ENCODE measurements at regions not wholly inside any gene's neighbourhood (a gene's known extent, or its start where the extent isn't known, plus 50 kb on each side); places are given as distances from the start of the nearest gene placed in this dataset.

DNA sequence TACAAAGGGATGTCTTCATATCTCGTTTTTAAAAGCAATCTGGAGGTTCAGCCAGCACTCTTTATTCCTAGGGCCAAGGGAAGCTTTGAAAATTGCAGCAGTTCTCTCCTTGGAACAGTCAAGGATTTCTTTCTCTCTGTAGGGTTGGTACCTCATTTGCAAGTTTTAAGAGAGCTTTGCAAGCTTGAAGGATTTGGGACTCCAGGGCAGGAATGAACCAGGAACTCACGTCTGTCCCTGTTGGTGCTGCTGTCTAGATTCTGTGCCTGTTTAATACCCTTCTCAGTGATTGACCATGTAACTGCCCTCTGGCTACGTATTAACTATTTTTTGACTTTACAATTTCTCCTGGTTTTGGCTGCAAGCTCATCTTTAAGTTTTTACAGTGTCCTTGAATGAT lies 262.5 kb upstream of the ST6GAL2 start:
- H3K27ac Mint-ChIP-seq, result no peak overlapping the region
- DNase-seq, result no peak
- TF ChIP-seq, protein P1, sequence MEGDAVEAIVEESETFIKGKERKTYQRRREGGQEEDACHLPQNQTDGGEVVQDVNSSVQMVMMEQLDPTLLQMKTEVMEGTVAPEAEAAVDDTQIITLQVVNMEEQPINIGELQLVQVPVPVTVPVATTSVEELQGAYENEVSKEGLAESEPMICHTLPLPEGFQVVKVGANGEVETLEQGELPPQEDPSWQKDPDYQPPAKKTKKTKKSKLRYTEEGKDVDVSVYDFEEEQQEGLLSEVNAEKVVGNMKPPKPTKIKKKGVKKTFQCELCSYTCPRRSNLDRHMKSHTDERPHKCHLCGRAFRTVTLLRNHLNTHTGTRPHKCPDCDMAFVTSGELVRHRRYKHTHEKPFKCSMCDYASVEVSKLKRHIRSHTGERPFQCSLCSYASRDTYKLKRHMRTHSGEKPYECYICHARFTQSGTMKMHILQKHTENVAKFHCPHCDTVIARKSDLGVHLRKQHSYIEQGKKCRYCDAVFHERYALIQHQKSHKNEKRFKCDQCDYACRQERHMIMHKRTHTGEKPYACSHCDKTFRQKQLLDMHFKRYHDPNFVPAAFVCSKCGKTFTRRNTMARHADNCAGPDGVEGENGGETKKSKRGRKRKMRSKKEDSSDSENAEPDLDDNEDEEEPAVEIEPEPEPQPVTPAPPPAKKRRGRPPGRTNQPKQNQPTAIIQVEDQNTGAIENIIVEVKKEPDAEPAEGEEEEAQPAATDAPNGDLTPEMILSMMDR (IDR thresholded peaks at IDR 0.05), result no peak
- H3K36me3 Mint-ChIP-seq (ENCODE audit: low read depth), result no peaks in the 10 kb centered on the region
- H3K27me3 Mint-ChIP-seq (ENCODE audit: insufficient read depth), result peaks cover 4% of the 10 kb centered on the region; the same call in 1 of the 2 replicates
- no peaks in the 10 kb centered on the region for H3K4me1 Mint-ChIP-seq (ENCODE audit: low read depth)
- H3K4me3 Mint-ChIP-seq, result no peak overlapping the region
- no peaks in the 10 kb centered on the region for H3K9me3 Mint-ChIP-seq

DNA sequence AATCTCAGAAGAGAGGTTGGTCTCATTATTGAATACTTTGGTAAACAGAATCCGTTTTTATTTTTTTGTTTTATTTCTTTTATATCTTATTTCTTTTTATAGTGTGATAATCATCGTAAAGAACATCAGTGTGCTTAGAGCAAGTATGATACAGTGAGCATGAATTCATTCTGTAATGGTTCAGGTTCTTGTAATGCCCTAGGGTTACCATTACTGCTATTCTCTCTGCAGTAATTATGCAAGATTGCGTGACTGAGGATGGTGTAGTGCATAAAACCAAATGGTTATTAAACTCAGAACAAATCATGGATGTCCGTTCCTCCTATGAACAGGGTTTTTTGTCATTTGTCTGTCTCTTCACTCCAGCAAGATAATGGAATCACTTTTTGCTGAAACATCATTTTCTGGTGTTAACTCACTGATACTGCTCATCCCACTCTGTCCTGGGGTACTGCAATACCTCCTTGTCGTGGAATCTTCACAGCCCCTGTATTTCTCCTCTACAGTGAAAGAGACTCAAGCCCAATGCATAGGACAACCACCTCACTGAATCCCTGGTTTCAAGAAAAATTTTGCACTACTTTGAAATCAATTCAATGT lies 274.8 kb upstream of the ST6GAL2 start:
- Mint-ChIP-seq H3K27me3 (ENCODE audit: insufficient read depth) (peaks cover 4% of the 10 kb centered on the region; the same call in 1 of the 2 replicates), H3K36me3 (ENCODE audit: low read depth) (no peaks in the 10 kb centered on the region), H3K9me3 (no peaks in the 10 kb centered on the region), H3K27ac (no peak overlapping the region), H3K4me1 (ENCODE audit: low read depth) (no peaks in the 10 kb centered on the region), H3K4me3 (no peak overlapping the region)
- TF ChIP-seq, protein P1 (IDR thresholded peaks at IDR 0.05), result no peak
- DNase-seq, result no peak

DNA sequence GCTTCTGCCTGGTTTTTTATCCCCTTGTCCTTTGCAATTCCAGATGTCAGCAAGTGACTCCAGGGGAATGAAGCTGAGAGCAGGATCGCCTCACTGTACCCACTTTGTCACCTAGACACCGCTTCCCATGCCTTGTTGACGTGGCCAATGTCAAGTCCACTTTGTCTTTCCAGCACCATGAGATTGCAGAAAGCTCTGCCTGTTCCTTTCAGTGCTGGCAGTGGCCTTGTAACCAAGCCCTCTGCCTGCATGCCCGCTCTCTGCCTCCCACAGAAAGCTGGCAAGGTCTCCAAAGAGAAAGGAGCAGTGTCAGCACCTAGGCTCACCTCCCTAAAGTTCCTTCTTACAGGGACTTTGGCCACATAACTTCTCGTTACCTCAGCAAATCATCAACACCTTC lies 282.2 kb upstream of the ST6GAL2 start:
- Mint-ChIP-seq H3K36me3 (ENCODE audit: low read depth) (no peaks in the 10 kb centered on the region), H3K27ac (no peak overlapping the region), H3K4me1 (ENCODE audit: low read depth) (no peaks in the 10 kb centered on the region), H3K27me3 (ENCODE audit: insufficient read depth) (peaks cover 4% of the 10 kb centered on the region; the same call in 1 of the 2 replicates), H3K9me3 (no peaks in the 10 kb centered on the region), H3K4me3 (no peak overlapping the region)
- TF ChIP-seq, protein P1 (IDR thresholded peaks at IDR 0.05), result no peak
- DNase-seq, result no peak

DNA sequence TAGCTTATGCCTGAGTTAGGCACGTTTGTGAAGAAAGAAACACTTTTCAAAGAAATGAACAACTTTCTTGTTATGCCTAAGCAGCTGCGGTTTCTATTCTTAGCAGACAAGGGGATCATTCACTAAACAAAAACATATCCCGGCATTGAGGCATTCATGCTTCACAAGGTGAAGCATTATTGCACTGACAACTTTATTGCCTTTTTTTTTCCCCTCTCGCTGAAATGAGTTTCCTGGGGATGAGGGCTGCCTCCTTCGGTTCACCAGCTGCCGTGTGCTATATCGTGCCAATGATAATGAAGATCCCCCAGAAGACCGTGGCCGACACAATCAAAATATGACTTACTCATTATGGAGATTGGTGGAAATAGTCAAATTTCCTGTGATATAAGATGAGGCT lies 288.2 kb upstream of the ST6GAL2 start:
- no peak for DNase-seq
- Mint-ChIP-seq H3K27ac (no peak overlapping the region), H3K9me3 (no peaks in the 10 kb centered on the region; the same call in 1 of the 2 replicates), H3K4me3 (no peak overlapping the region), H3K4me1 (ENCODE audit: low read depth) (no peaks in the 10 kb centered on the region), H3K27me3 (ENCODE audit: insufficient read depth) (peaks cover 4% of the 10 kb centered on the region), H3K36me3 (ENCODE audit: low read depth) (no peaks in the 10 kb centered on the region)
- TF ChIP-seq, protein P1 (IDR thresholded peaks at IDR 0.05), result no peak

DNA sequence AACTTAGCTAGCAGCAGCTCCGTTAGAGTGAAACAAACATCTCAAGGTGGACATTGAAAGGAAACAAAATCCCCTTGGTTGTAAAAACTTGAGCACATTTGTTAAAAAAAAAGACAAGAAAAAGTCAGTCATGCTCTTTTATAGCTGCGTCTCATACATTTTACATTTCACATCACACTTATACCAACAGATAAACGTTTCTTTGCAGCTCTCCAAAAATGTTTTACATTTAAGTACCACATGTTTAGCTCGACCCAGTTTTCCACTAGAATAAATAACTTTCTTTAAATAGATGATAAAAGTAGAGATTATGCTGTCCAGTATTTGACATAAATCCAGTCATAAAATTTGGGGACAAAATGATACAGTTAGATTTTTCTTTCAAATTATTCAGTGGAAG lies 297.0 kb upstream of the ST6GAL2 start:
- TF ChIP-seq, protein P1 (IDR thresholded peaks at IDR 0.05), result no peak
- DNase-seq, result no peak
- no peaks in the 10 kb centered on the region for H3K36me3 Mint-ChIP-seq (ENCODE audit: low read depth)
- H3K4me1 Mint-ChIP-seq (ENCODE audit: low read depth), result no peaks in the 10 kb centered on the region
- no peak overlapping the region for H3K4me3 Mint-ChIP-seq
- peaks cover 5% of the 10 kb centered on the region for H3K27me3 Mint-ChIP-seq (ENCODE audit: insufficient read depth)
- H3K27ac Mint-ChIP-seq, result no peak overlapping the region
- H3K9me3 Mint-ChIP-seq, result no peaks in the 10 kb centered on the region

Measured in HFFc6 (cell line).